ENCODE measurements at regions not wholly inside any gene's neighbourhood (a gene's known extent, or its start where the extent isn't known, plus 50 kb on each side); places are given as distances from the start of the nearest gene placed in this dataset.
"Not testable (repeated sequence)": the region's sequence is repeated elsewhere in the genome, so short reads cannot be mapped to it uniquely, and the experiment has no call there.

DNA sequence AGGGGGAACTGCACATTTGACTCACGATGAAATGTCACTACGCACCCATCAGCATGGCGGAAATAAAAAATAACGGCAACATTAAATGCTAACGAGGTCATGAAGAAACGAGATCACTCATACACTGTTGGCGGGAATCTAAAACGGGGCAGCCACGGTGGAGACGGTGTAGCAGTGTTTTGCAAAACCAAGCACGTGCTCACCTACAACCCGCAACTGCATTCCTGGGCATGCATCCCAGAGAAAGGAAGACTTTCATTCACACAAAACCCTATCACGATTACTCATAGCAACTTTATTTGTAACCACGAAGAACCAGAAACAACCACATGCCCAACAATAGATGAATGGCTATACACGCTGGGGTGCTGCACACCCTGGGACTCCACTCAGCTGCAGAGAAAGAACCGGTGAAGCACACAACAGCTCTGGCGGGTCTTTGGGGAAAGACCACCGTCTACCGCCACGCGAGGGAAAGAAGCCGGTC, 77.0 kb downstream of the YTHDF1 start:
- Histone ChIP-seq H3K27me3 (ENCODE audit: control insufficient read depth in 2 of 2, insufficient read depth in 2 of 2, low read length in 2 of 2) (no peaks in the 10 kb centered on the region), H3K27ac (ENCODE audit: low read depth, low read length) (no peak overlapping the region), H3K9me3 (ENCODE audit: control insufficient read depth in 2 of 3, low read length in 3 of 3) (no peaks in the 10 kb centered on the region), H3K4me1 (ENCODE audit: control insufficient read depth in 2 of 2, insufficient read depth in 2 of 2, low read length in 2 of 2) (no peaks in the 10 kb centered on the region), H3K36me3 (ENCODE audit: control insufficient read depth in 2 of 3, insufficient read depth in 3 of 3, low read length in 3 of 3) (no peaks in the 10 kb centered on the region), H3K4me3 (ENCODE audit: low read length) (no peak overlapping the region)
- DNase-seq (no peak), ATAC-seq (no peak)
- H3K27me3 Mint-ChIP-seq: peaks cover 0 to 34% (median 17%) of the 10 kb centered on the region in 5 donors
- H3K9me3 Mint-ChIP-seq: no peaks in the 10 kb centered on the region
- ChIA-PET CTCF (interaction anchor here (0.7 kb wide), 1 partner anchor 85 kb away, joined by 3 read pairs; no protein-coding TSS in a partner anchor), POLR2A (no interaction called here)
- H3K27ac Mint-ChIP-seq: no peak overlapping the region
- intact Hi-C loops (cut with micrococcal nuclease): no loop called here
- no peaks in the 10 kb centered on the region for H3K36me3 Mint-ChIP-seq
- H3K4me1 Mint-ChIP-seq: no peaks in the 10 kb centered on the region
- H3K4me3 Mint-ChIP-seq: no peak overlapping the region

DNA sequence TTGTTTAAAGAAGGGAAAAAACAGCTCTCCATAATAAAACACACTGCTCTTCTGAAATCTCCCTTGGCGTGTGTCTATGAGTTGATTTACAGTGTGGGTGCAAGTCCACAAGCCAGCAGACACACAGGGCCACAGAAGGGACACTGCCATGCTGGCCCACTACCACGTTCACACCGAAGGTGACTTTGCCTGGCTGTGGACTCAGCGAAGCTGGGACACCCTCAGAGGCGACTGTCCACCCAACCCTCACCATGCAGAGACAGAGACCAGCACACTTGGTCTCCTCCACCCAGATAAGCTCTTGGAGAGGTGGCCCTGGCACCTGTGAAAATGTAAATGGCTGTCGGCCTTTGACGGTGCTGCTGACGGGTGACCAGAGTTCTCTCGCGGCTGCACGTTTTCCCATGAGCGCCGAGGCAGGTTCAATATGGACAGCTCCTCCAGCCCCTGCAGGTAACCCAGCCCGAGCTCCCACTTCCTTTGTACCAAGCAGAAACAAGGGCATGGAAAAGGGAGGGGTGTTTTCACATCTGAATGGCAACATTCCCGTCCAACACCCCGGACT, 78.0 kb downstream of the YTHDF1 start:
- H3K9me3 Mint-ChIP-seq: no peaks in the 10 kb centered on the region
- ATAC-seq (no peak), DNase-seq (no peak)
- H3K36me3 Mint-ChIP-seq: no peaks in the 10 kb centered on the region
- Histone ChIP-seq H3K4me3 (ENCODE audit: low read length) (no peak overlapping the region), H3K9me3 (ENCODE audit: control insufficient read depth in 2 of 3, low read length in 3 of 3) (no peaks in the 10 kb centered on the region), H3K36me3 (ENCODE audit: control insufficient read depth in 2 of 3, insufficient read depth in 3 of 3, low read length in 3 of 3) (no peaks in the 10 kb centered on the region), H3K27me3 (ENCODE audit: control insufficient read depth in 2 of 2, insufficient read depth in 2 of 2, low read length in 2 of 2) (no peaks in the 10 kb centered on the region), H3K4me1 (ENCODE audit: control insufficient read depth in 2 of 2, insufficient read depth in 2 of 2, low read length in 2 of 2) (no peaks in the 10 kb centered on the region), H3K27ac (ENCODE audit: low read depth, low read length) (no peak overlapping the region)
- ChIA-PET POLR2A (no interaction called here), CTCF (no interaction called here)
- no peak overlapping the region for H3K27ac Mint-ChIP-seq
- intact Hi-C loops (cut with micrococcal nuclease): no loop called here
- no peak overlapping the region for H3K4me3 Mint-ChIP-seq
- H3K27me3 Mint-ChIP-seq: peaks cover 0 to 34% (median 15%) of the 10 kb centered on the region in 5 donors
- H3K4me1 Mint-ChIP-seq: no peaks in the 10 kb centered on the region

DNA sequence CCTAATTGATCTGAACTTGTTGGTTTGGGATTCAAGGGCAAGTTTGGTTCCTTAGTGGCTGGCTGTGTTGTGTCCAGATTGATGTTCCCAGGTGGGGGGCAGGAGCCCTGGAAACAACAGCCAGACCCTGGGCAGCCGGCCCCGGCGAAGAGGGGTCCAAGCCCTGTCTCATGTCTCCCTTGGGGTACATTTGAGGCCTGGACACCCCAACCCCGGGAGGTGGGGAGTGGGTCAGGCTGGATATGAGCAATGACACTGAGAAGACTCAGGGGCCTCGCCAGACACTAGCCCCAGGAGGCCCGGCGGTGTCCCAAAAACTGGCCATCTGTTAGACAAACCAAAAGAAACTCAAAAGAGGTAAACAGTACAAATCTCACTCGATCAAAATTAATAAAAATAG, 79.6 kb downstream of the YTHDF1 start:
- Histone ChIP-seq H3K27me3 (ENCODE audit: control insufficient read depth in 2 of 2, insufficient read depth in 2 of 2, low read length in 2 of 2) (no peaks in the 10 kb centered on the region), H3K36me3 (ENCODE audit: control insufficient read depth in 2 of 3, insufficient read depth in 3 of 3, low read length in 3 of 3) (no peaks in the 10 kb centered on the region), H3K4me1 (ENCODE audit: control insufficient read depth in 2 of 2, insufficient read depth in 2 of 2, low read length in 2 of 2) (no peaks in the 10 kb centered on the region), H3K9me3 (ENCODE audit: control insufficient read depth in 2 of 3, low read length in 3 of 3) (no peaks in the 10 kb centered on the region), H3K27ac (ENCODE audit: low read depth, low read length) (no peak overlapping the region), H3K4me3 (ENCODE audit: low read length) (no peak overlapping the region)
- no peaks in the 10 kb centered on the region for H3K4me1 Mint-ChIP-seq
- DNase-seq: no peak
- H3K36me3 Mint-ChIP-seq: no peaks in the 10 kb centered on the region
- H3K4me3 Mint-ChIP-seq: no peak overlapping the region
- no peak overlapping the region for H3K27ac Mint-ChIP-seq
- ATAC-seq: no peak
- no peaks in the 10 kb centered on the region for H3K9me3 Mint-ChIP-seq
- CTCF ChIA-PET: no interaction called here
- peaks cover 0 to 33% (median 13%) of the 10 kb centered on the region in 5 donors for H3K27me3 Mint-ChIP-seq
- POLR2A ChIA-PET: no interaction called here
- intact Hi-C loops (cut with micrococcal nuclease): no loop called here

DNA sequence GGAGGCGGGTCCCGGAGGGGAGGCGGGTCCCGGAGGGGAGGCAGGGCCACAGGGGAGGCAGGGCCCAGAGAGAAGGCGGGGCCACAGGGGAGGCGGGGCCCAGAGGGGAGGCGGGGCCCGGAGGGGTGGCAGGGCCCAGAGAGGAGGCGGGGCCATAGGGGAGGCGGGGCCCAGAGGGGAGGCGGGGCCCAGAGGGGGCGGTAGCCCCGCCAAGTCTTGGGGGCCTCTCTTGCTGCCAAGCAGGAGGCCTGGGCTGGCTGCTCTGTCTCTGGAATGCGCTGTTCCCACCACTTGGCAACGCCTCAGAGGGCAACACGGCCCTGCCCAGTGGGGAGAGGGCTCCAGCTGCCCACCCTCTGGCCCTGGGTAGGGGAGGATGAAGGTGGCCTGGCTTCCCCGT, 80.5 kb downstream of the YTHDF1 start:
- no peak overlapping the region for H3K4me3 ChIP-seq (ENCODE audit: low read length)
- H3K27me3 Mint-ChIP-seq: peaks cover 0 to 31% (median 14%) of the 10 kb centered on the region in 5 donors
- no peak overlapping the region for H3K4me3 Mint-ChIP-seq
- no peak overlapping the region for H3K27ac ChIP-seq (ENCODE audit: low read depth, low read length)
- H3K36me3 ChIP-seq (ENCODE audit: control insufficient read depth in 2 of 3, insufficient read depth in 3 of 3, low read length in 3 of 3): no peaks in the 10 kb centered on the region
- no peaks in the 10 kb centered on the region for H3K9me3 ChIP-seq (ENCODE audit: control insufficient read depth in 2 of 3, low read length in 3 of 3)
- CTCF ChIA-PET: no interaction called here
- H3K36me3 Mint-ChIP-seq: no peaks in the 10 kb centered on the region
- H3K27me3 ChIP-seq (ENCODE audit: control insufficient read depth in 2 of 2, insufficient read depth in 2 of 2, low read length in 2 of 2): no peaks in the 10 kb centered on the region
- POLR2A ChIA-PET: no interaction called here
- no peaks in the 10 kb centered on the region for H3K4me1 Mint-ChIP-seq
- no peak for DNase-seq
- intact Hi-C loops (cut with micrococcal nuclease): no loop called here
- no peaks in the 10 kb centered on the region for H3K4me1 ChIP-seq (ENCODE audit: control insufficient read depth in 2 of 2, insufficient read depth in 2 of 2, low read length in 2 of 2)
- H3K9me3 Mint-ChIP-seq: no peaks in the 10 kb centered on the region
- H3K27ac Mint-ChIP-seq: no peak overlapping the region
- ATAC-seq: no peak

DNA sequence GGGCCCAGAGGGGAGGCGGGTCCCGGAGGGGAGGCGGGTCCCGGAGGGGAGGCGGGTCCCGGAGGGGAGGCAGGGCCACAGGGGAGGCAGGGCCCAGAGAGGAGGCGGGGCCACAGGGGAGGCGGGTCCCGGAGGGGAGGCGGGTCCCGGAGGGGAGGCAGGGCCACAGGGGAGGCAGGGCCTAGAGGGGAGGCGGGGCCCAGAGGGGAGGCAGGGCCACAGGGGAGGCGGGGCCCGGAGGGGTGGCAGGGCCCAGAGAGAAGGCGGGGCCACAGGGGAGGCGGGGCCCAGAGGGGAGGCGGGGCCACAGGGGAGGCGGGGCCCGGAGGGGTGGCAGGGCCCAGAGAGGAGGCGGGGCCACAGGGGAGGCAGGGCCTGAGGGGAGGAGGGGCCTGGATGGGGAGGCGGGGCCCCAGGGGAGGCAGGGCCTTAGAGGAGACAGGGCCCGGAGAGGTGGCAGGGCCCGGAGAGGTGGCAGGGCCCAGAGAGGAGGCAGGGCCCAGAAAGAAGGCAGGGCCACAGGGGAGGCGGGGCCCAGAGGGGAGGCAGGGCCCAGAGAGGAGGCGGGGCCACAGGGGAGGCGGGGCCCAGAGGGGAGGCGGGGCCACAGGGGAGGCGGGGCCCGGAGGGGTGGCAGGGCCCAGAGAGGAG, 81.1 kb downstream of the YTHDF1 start:
- H3K4me3 Mint-ChIP-seq; H3K27me3 ChIP-seq (ENCODE audit: control insufficient read depth in 2 of 2, insufficient read depth in 2 of 2, low read length in 2 of 2); POLR2A ChIA-PET; H3K4me1 ChIP-seq (ENCODE audit: control insufficient read depth in 2 of 2, insufficient read depth in 2 of 2, low read length in 2 of 2); H3K9me3 Mint-ChIP-seq; H3K9me3 ChIP-seq (ENCODE audit: control insufficient read depth in 2 of 3, low read length in 3 of 3); H3K4me3 ChIP-seq (ENCODE audit: low read length); DNase-seq; H3K4me1 Mint-ChIP-seq; intact Hi-C loops (cut with micrococcal nuclease); H3K27ac ChIP-seq (ENCODE audit: low read depth, low read length); CTCF ChIA-PET; H3K36me3 Mint-ChIP-seq; H3K27ac Mint-ChIP-seq; H3K36me3 ChIP-seq (ENCODE audit: control insufficient read depth in 2 of 3, insufficient read depth in 3 of 3, low read length in 3 of 3): not testable (repeated sequence)
- ATAC-seq: peak; percentile 29
- peaks cover 2 to 30% (median 18%) of the 10 kb centered on the region in 5 donors for H3K27me3 Mint-ChIP-seq

DNA sequence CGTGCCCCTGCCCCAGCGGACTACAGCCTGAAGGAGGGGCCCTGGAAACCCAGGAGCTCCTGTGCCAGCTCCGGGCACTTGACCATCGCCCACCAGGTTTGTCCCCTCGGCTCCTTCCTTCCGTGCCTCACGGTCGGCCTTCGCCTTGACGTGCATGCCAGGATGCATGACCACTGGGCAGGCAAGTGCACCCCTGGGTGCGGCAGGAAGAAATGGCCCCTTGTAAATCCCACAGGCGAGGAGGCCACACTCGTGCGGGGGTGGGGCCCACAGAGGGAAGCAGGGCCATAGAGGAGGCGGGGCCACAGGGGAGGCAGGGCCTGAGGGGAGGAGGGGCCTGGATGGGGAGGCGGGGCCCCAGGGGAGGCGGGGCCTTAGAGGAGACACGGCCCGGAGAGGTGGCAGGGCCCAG, 81.7 kb downstream of the YTHDF1 start:
- Histone ChIP-seq H3K27me3 (ENCODE audit: control insufficient read depth in 2 of 2, insufficient read depth in 2 of 2, low read length in 2 of 2) (no peaks in the 10 kb centered on the region), H3K36me3 (ENCODE audit: control insufficient read depth in 2 of 3, insufficient read depth in 3 of 3, low read length in 3 of 3) (no peaks in the 10 kb centered on the region), H3K27ac (ENCODE audit: low read depth, low read length) (no peak overlapping the region), H3K4me3 (ENCODE audit: low read length) (no peak overlapping the region), H3K4me1 (ENCODE audit: control insufficient read depth in 2 of 2, insufficient read depth in 2 of 2, low read length in 2 of 2) (no peaks in the 10 kb centered on the region), H3K9me3 (ENCODE audit: control insufficient read depth in 2 of 3, low read length in 3 of 3) (no peaks in the 10 kb centered on the region)
- CTCF ChIA-PET: no interaction called here
- H3K27me3 Mint-ChIP-seq: peaks cover 2 to 26% (median 23%) of the 10 kb centered on the region in 5 donors
- peaks cover 0 to 1% (median 0%) of the 10 kb centered on the region in 11 donors for H3K9me3 Mint-ChIP-seq
- H3K4me3 Mint-ChIP-seq: no peak overlapping the region
- H3K27ac Mint-ChIP-seq: no peak overlapping the region
- ATAC-seq (no peak), DNase-seq (no peak)
- intact Hi-C loops (cut with micrococcal nuclease): no loop called here
- peaks cover 0 to 2% (median 0%) of the 10 kb centered on the region in 5 donors for H3K36me3 Mint-ChIP-seq
- H3K4me1 Mint-ChIP-seq: no peaks in the 10 kb centered on the region
- POLR2A ChIA-PET: no interaction called here

DNA sequence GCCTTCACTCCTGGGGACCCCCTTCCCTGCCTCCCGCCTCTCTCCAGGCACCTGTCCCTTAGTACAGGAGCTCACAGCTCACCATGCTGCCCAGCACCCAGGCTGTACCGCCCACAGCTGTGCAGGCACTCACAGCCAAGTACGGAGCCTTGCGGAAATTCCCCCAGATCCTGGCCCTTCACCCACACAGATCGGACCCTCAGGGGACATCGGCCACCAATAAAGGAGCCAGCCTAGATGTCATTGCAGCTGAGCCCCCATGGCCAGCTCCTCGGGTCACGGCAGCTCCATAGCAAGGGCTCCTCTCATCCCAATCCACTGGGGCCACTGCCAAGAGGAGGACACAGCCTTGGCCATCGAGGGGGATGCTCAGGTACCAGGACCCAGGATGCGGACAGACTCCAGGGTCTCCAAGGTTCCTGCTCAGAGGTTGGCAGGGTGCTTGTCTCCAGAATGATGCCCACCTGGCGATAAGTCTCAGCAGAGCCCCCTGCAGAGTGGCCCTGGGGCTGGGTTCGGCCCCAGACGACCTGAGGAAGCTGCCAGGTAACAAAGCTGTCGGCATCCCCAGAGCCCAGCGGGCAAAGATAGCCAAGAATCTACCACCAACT, 82.3 kb downstream of the YTHDF1 start:
- Histone ChIP-seq H3K9me3 (ENCODE audit: control insufficient read depth in 2 of 3, low read length in 3 of 3) (no peaks in the 10 kb centered on the region), H3K27ac (ENCODE audit: low read depth, low read length) (no peak overlapping the region), H3K36me3 (ENCODE audit: control insufficient read depth in 2 of 3, insufficient read depth in 3 of 3, low read length in 3 of 3) (no peaks in the 10 kb centered on the region), H3K27me3 (ENCODE audit: control insufficient read depth in 2 of 2, insufficient read depth in 2 of 2, low read length in 2 of 2) (no peaks in the 10 kb centered on the region), H3K4me1 (ENCODE audit: control insufficient read depth in 2 of 2, insufficient read depth in 2 of 2, low read length in 2 of 2) (no peaks in the 10 kb centered on the region), H3K4me3 (ENCODE audit: low read length) (no peak overlapping the region)
- intact Hi-C loops (cut with micrococcal nuclease): no loop called here
- Mint-ChIP-seq H3K27ac (no peak overlapping the region), H3K9me3 (peaks cover 0 to 1% (median 0%) of the 10 kb centered on the region in 11 donors), H3K27me3 (peaks cover 2 to 28% (median 24%) of the 10 kb centered on the region in 5 donors), H3K4me1 (no peaks in the 10 kb centered on the region), H3K4me3 (no peak overlapping the region), H3K36me3 (peaks cover 0 to 4% (median 0%) of the 10 kb centered on the region in 5 donors)
- ATAC-seq: no peak
- ChIA-PET POLR2A (interaction anchor here (1.1 kb wide), 1 partner anchor 12 kb away, joined by 4 read pairs; no protein-coding TSS in a partner anchor), CTCF (no interaction called here)
- no peak for DNase-seq

Measured in naive thymus-derived CD4-positive, alpha-beta T cell (primary cell).